NCI-H2227 (cell line): ENCODE measurements at regions not wholly inside any gene's neighbourhood (a gene's known extent, or its start where the extent isn't known, plus 50 kb on each side); places are given as distances from the start of the nearest gene placed in this dataset.

ENCODE experiments used
- DNase-seq: peaks from one replicate; lab custom pipeline; 2025; ENCODE audit not compliant: unreplicated experiment; lab: John Stamatoyannopoulos, UW

- DNase-seq = no peak
Observed at GRCh38 chr9:115964710-115965347, 188.8 kb upstream of the PAPPA start.

- DNase-seq = no peak
Observed at GRCh38 chr9:115966660-115967059, 186.9 kb upstream of the PAPPA start.

- DNase-seq = no peak
Observed at GRCh38 chr9:115969096-115969495, 184.5 kb upstream of the PAPPA start.

- no peak for DNase-seq
Observed at GRCh38 chr9:115972362-115972761, 181.2 kb upstream of the PAPPA start.

- no peak for DNase-seq
Observed at GRCh38 chr9:115972843-115973595, 180.6 kb upstream of the PAPPA start.

GRCh38 chr9:115976781-115977180 lies 176.8 kb upstream of the PAPPA start:
- DNase-seq = no peak

GRCh38 chr9:115978091-115978490 lies 175.5 kb upstream of the PAPPA start:
- DNase-seq = no peak

GRCh38 chr9:115978659-115979096 lies 174.9 kb upstream of the PAPPA start:
- no peak for DNase-seq

- no peak for DNase-seq
Observed at GRCh38 chr9:115980054-115980453, 173.5 kb upstream of the PAPPA start.

- no peak for DNase-seq
Observed at GRCh38 chr9:115980502-115980901, 173.1 kb upstream of the PAPPA start.

GRCh38 chr9:115980976-115981375 lies 172.6 kb upstream of the PAPPA start:
- DNase-seq = no peak

- DNase-seq = no peak
Observed at GRCh38 chr9:115983366-115983765, 170.2 kb upstream of the PAPPA start.

GRCh38 chr9:115985657-115986056 lies 167.9 kb upstream of the PAPPA start:
- no peak for DNase-seq

- DNase-seq = no peak
Observed at GRCh38 chr9:115986508-115986907, 167.1 kb upstream of the PAPPA start.

- no peak for DNase-seq
Observed at GRCh38 chr9:115988701-115989100, 164.9 kb upstream of the PAPPA start.

GRCh38 chr9:115989831-115990230 lies 163.8 kb upstream of the PAPPA start:
- DNase-seq = no peak

- DNase-seq = no peak
Observed at GRCh38 chr9:115992834-115993233, 160.8 kb upstream of the PAPPA start.

- no peak for DNase-seq
Observed at GRCh38 chr9:115997923-115998322, 155.7 kb upstream of the PAPPA start.

- DNase-seq = no peak
Observed at GRCh38 chr9:115998666-115999065, 154.9 kb upstream of the PAPPA start.

- no peak for DNase-seq
Observed at GRCh38 chr9:115999498-115999897, 154.1 kb upstream of the PAPPA start.

- no peak for DNase-seq
Observed at GRCh38 chr9:116000748-116001329, 152.8 kb upstream of the PAPPA start.

GRCh38 chr9:116002181-116002580 lies 151.4 kb upstream of the PAPPA start:
- DNase-seq = no peak
